ENCODE measurements at regions not wholly inside any gene's neighbourhood (a gene's known extent, or its start where the extent isn't known, plus 50 kb on each side); places are given as distances from the start of the nearest gene placed in this dataset.
"Not testable (repeated sequence)": the region's sequence is repeated elsewhere in the genome, so short reads cannot be mapped to it uniquely, and the experiment has no call there.

DNA sequence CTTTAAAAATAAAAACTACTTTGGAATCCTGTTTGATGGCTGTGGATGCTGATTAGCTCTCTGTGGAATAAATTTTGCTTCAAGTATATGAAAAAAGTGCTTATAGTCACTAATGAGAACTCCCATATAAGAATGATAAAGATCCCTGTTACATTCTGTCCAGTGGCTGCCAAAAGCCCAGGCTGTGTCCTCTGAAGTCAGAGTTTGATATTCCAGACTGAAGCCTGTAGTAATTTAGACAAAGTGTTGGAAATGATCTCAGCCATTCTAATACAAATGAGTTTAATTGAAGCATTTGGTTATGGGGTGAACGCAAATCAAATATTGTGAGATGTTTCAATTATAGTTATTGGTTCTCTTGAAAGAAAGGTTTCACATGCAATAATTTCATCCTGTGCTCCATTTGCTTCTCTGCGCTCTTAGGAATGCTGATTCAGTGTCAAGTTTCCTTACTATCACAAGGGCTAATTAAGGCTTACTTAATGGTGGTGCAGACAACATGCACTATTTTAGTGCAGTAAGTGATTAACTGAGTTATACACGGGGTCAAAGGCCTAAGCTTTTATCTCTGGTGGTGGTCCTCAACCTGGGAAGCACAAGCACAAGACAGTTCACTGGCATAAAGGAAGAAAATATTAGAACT, 867.6 kb downstream of the SORCS1 start:
- no peak for DNase-seq (ENCODE audit: low spot score)

DNA sequence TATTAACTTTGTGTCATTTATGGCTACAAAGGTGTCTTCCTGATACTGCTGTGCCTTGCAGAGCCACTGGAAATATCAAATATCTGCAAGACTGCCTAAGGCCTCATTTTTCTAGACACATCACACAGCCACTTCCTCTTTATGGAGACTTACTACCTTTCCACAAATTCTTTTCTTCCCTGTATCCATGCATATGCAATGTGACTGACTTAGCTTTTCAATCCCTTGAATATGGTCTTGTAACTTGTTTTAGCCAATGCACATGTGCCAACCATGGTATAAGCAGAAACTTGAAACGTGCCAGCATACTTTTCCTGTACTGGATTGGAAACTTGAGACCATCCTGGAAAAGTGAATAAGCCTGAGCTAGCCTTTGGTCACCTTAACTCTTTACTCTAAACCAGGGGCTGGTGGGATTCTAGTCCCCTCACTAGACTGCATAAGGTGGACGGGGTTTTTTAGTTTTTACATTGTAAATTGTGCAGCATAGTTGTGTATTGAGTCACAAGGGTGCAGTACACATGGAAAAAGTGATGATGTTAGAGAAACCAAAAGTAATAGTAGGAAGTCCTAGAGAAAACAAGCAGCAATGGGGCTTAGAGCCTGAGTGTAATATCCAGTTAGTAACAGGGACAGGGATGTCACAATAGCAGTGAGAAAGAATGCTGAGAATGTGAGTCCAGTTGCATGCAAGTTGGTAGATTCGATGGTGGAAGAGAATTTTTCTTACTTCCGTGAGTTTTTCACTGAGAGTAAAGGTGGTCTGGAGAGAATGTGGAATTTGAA, 879.5 kb downstream of the SORCS1 start:
- DNase-seq (ENCODE audit: low spot score), result no peak

DNA sequence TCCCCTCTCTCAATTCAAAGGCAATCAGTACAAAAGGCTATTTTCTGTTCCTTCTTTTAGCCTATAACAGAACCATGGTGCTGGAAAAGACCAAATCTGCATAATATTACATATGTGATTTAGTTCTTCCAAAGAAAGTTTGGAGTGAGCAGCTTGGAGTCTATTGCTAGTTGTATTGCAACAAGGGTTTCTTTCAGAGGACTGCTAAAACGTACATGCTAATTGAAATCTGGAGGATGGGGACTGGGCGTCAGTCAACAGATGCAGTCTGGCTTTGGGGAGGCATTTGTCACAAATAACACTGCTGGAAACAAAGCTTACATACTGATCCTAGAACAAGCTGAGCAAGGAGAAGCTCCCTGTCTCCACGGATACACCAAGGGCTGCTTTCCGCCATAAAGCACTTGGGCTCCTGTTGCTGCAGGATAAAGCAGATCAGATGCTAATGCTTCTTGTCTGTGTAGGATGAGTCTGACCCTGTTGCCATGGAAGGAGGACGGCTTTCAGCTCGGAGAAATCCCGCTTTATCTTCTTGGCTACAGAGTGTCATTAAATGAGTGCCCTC, 883.5 kb downstream of the SORCS1 start:
- DNase-seq (ENCODE audit: low spot score), result no peak

DNA sequence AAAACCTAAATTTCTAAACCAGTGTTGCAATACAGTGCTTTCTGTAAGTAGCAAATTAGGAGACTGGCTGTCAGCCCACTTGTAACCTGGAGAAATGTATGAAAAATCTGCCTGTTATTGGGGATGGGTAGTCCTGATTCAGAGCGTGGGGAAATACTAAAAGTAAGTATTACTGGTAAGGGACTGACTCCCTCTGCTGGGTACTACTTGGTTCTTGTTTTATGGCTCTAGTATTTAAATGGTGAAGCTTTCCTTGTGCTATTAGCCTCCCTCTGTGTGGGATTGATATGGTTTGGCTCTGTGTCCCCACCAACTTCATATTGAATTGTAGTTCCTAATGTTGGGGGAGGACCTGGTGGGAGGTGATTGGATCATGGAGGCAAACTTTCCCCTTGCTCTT, 886.1 kb downstream of the SORCS1 start:
- no peak for DNase-seq (ENCODE audit: low spot score)

DNA sequence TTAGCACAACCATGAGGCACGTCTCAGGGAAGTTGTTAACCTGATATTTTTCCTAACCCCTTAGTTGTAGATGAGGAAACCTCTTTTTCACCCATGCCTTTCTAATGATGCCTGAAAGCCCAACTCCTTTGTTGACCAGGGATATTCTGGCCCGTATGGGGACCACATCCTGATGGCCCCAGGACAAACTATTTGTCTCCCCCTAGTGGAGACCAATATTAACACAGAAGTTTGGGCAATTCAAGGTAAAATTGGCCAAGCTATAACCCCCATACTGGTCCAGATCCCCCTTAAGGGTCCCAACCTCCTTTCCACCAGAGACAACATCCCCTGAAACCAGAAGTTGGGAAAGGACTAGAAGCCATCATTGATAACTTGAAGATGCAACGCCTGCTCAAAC, 893.3 kb downstream of the SORCS1 start:
- peak; percentile 14 for DNase-seq (ENCODE audit: low spot score)

DNA sequence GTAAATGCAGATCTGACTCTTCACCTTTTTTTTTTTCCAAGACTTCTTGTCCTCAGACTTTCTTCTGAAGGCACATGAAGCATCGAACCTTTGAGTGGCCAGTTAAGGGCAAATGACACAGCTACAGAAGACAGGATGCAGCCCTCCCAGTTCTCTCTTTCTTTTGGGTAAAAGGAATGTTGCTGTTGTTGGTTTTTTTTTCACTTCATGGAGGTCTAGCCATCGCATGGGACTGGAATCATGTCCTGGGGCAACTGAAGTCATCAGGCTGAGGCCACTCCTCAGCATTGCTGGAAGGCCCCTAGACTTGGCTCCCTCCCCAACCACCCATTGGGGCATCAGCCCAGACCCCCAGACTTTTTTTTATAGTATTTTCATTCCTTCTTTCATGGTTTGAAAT, 896.5 kb downstream of the SORCS1 start:
- DNase-seq (ENCODE audit: low spot score), result no peak

DNA sequence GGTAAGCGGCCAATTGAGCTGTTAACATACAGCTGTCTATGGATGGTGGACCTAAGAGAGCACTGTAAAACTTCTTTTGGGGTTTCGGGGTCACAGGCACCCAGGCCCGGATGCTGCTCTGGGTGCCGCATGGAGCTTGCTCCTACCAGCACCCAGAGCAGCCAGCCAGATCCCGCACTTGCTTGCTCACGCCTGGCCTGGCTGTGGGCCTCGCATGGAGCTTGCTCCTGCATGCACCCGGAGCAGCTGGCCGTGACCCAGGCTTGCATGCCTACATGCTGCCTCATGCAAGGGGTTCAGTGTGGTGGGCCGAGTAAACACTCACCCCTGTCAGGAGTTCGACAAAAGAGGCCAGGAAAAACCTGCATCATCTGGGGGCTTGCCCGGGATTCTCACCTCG, 896.9 kb downstream of the SORCS1 start:
- DNase-seq (ENCODE audit: low spot score), result no peak

DNA sequence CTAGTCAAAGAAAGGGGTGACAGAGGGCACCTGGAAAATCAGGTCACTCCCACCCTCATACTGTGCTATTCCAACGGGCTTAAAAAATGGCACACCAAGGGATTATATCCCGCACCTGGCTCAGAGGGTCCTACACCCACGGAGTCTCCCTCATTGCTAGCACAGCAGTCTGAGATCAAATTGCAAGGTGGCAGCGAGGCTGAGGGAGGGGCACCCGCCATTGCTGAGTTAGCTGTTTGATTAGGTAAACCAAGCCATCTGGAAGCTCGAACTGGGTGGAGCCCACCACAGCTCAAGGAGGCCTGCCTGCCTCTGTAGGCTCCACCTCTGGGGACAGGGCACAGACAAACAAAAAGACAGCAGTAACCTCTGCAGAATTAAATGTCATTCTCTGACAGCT, 907.1 kb downstream of the SORCS1 start:
- DNase-seq (ENCODE audit: low spot score), result not testable (repeated sequence)

DNA sequence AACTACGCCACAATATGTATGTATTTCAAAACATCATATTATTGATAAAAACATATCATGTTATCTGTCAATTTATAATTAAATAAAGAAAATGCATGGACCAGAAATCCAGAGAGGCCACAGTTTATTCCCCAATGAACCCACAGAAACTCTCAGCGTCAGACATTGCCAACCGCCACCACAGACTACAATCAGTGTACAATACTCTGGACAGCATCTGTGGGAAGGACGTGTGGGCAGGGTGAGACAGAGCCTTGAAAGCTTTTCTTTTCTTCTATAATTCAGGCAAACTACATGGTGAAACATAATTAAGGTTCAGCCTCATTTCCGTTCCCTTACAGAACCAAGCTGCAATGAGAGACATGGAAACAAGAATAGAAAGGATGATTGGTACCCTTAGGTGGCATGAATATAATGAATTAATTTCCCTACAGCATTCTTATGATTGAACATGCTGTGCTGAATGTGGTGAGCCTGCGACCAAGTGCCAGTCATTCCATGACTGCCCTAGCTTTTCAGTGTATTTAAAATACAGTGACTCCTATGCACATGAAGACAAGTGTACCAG, 909.3 kb downstream of the SORCS1 start:
- no peak for DNase-seq (ENCODE audit: low spot score)

DNA sequence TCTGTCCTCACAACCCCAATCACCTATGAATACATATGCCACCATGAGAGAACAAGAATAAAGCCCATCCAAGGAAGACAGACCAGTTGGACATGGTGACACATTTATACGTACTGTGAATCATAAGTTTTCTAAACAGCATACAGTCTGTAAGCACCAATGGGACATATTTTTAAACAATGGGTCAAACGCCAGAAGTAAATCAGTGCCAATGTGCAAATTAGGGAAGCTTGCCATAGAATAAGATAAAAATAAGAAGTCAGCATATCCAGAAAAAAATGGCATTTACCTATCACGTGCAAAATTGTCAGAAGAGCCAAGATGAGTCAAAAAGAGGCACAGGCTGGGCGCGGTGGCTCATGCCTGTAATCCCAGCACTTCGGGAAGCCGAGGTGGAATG, 910.4 kb downstream of the SORCS1 start:
- DNase-seq (ENCODE audit: low spot score), result no peak

DNA sequence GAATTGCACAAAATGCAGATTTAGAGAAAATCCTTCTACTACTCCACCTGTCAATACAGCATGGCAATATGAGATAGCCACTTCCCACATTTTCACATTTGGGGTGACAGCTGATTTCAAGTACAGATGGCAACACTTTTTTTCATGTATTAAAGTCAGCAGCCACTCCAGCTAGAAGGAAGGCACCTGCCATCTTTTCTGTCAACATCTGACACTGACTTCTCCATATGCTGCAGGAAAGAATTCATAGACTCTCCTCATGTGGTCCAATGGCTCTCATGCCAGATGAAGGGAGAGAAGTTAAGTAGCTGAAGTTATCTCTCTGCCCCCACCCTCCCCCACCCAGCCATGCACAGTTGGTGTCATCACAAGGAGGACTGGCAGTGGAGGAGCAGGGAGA, 912.0 kb downstream of the SORCS1 start:
- no peak for DNase-seq (ENCODE audit: low spot score)

DNA sequence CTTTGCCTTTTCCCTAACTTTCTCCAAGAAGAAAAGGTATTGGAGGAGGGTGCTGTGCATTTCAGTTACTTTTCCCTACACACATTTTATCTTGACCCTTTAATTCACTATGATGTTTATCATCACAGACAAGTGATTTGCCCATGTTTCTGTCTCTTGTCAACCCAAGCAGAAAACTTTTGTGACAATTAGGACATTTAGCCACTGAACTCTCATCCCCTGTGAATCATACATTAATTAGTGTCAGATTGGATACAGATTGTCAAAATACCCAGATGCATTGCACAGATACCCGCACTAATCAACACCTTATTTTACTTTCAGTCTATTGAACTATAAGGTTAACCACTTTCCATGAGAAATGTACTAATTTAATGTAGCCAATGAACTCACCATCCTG, 912.9 kb downstream of the SORCS1 start:
- DNase-seq (ENCODE audit: low spot score), result no peak

DNA sequence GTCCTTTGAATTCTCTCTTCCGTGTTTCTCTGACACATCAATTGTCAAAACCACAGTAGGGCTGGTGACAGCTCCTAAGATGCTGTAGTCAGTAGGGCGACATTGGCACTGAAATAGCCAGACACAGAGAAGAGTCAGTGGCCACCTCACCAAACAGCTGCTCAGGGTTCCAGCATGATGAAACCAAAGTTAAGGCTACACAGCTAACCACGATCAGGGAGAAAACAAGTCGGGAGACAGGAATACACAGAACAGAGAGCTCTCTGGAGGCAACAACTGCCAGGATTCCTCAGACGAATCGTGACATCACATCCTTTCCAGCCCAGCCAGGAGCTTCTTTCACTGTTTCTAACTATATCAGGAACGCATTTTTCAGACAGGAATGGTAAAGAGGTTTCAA, 922.2 kb downstream of the SORCS1 start:
- no peak for DNase-seq (ENCODE audit: low spot score)

DNA sequence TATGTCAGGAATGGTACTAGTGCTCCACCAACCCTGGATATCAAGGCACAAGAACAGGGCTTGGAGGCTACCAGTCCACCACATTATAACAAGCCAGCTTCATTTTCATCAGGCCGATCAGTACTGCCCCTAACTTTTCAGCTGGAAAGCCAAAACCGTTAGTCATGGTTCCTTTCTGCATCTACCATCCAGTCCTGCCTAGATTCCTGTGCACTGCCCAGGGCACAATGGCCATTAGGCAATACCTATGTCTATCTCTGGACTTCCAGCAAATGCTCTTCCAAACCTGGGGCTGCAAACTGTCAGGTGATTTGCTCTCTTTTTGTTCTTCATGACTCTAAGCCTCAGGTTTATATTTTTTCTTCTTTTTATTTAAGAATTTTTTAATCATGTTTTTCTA, 937.7 kb downstream of the SORCS1 start:
- no peak for DNase-seq (ENCODE audit: low spot score)

DNA sequence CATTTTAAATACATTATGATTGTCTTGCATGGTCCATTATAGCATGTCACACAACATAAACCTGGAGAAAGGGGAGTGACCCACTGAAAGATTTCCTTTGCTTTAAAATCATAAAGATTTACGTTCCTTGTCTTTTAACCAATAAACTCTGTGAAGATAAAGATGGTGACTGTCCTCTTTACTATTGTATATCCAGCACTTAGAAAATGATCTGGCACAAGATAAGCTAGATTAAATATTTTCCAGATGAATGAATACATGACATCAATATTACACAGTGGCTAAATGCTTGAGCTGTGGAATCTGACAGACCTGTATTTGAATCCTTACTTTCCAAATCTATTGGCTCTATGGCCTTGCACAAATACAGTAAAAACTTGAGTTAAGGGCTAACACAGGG, 938.4 kb downstream of the SORCS1 start:
- DNase-seq (ENCODE audit: low spot score), result no peak

DNA sequence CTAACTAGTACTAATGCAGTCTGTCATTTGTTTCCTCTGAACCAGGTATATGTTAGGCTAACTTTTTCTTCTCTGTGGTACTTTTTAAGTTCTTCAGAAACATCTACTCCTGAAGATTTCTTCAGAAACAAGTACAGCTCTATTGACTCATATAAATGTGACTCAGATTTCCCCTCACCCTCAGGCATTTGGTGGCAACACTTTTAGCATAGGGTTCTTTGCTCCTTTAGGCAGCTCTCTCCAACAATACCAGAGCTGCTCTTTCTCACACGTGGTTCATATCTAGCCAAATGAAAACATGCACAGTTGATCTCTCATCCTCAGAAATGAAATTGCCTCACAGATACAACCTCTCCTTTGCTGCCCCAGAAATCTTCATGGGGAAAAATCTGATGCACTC, 939.8 kb downstream of the SORCS1 start:
- DNase-seq (ENCODE audit: low spot score), result no peak

DNA sequence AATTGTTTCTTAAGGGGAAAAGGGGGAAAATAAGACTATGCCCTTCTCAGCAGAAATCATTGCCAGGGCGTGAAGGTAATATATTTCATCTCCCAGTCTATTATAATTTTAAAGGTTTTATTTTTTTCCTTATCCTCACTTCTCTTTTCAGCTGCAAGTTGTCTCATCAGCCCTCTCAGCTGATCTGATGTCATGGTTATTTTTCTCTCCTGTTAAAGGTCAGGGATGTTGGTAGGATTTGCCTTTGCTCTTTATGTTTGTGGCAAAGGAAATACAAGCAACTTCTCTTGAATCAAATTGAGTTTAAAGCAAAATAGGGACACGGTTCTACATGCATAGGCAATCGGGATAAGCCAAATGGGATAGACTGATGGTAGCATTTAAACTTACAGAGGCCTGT, 946.9 kb downstream of the SORCS1 start:
- DNase-seq (ENCODE audit: low spot score), result no peak

DNA sequence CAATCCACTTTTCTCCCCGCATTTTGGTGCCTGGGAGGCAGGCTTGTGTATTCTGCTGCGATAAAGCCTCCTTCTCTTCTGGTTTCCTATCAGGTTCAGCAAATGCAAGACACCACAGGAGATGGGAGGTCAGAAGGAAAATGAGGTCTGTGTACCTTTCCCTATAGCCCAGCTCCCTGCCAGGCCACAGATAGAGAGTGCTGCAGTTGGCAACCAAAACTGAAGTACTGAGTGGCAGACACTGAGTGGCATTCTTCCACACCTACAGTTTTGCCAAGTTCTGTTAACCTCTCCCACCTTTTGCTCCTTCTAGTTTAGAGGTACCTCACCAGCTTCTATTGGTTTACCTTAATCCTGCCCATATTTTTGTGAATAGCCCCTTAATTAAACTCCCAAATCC, 948.4 kb downstream of the SORCS1 start:
- DNase-seq (ENCODE audit: low spot score), result no peak

DNA sequence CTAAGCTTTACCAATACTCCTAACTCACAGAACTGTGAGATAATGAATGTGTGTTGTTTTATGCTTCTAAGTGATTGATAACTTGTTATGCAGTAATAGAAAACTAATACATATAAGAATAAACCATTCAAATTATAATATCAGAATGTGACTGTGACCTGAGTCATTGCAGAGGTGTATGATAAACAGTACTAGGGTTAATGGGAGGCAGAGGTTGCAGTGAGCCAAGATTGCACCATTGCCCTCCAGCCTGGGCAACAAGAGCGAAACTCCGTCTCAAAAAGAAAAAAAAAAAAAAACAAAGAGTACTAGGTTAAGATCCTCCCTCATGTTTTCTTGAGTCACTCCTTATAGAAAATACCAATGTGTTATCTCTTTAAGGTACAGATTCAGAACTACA, 950.3 kb downstream of the SORCS1 start:
- no peak for DNase-seq (ENCODE audit: low spot score)

DNA sequence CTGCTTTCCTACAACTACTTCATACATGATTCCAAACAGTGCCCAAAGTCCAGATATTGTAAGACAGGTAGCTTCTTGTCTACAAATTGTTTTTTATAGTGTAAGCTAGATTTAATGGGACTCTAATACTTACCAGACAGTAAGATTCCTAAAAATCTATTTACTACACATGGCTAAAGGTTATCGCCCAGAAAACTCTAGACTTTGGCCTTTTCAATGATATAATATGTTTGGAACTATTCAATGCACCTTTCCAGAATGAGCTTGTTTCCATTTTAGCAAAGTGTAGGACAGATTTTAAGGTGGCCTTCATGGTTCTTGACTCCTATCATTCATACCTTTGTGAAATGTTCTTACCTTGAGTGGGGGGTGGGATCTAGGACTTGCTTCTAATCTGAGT, 951.0 kb downstream of the SORCS1 start:
- DNase-seq (ENCODE audit: low spot score), result no peak

DNA sequence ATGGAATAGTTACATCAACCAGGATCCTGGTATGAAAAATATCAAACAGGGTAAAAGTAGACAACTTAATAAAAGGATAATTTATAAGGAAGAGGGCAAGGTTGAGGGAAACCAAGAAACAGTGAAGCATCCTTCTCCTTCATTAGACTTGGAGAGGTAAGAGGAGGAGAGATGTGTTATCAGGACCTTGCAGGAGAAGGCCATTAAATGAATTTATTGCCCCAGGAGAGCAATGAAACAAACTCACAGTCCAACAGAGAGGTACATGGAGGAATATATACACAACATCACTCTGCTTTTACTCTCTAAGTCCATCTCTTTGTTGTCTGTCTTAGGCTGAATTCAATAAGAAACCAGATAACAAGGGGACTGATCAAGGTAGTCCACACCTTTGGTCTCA, 966.2 kb downstream of the SORCS1 start:
- DNase-seq (ENCODE audit: low spot score), result no peak

DNA sequence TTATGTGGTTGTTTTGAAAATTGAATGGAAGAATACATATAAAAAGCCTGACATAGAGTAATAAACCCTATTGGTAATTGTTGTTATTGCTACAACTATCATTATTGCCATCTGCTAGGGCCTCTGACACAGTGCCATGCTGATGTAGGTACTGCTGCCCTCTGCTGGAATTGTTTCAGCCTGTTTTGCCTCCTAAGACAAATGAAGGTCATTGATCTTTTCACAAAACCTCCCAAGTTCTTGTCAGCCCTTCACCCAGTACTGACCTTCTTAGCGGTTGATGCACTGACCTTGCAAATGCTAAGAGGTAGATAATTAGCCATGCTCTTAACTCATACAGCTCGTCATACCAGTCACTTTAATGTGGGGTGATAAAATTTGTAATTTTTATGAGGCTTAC, 975.2 kb downstream of the SORCS1 start:
- DNase-seq (ENCODE audit: low spot score), result peak; percentile 62

DNA sequence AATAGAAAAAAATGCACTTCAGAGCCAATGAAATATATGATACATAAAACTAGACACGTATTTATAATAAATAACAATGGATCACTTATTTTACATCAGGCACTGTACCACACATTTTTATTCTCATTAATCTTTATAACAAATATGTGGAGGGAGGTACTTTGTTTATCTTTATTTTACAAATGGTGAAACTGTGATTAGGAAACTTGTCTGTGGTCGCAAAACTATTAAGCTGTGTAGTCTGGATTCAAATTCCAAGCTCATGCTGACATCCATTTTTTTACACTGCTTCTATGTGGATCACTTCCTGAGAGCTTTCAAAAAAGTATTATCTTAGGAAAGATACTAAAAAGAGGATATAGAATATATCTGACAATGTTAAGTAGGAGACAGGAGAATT, 978.6 kb downstream of the SORCS1 start:
- DNase-seq (ENCODE audit: low spot score), result no peak

Measured in NAMALWA (cell line).